HPDE6-E6E7 (cell line): ENCODE measurements at regions not wholly inside any gene's neighbourhood (a gene's known extent, or its start where the extent isn't known, plus 50 kb on each side); places are given as distances from the start of the nearest gene placed in this dataset.
"Not testable (repeated sequence)": the region's sequence is repeated elsewhere in the genome, so short reads cannot be mapped to it uniquely, and the experiment has no call there.

Experiments used
- DNase-seq: peaks from one replicate; pipeline ENCODE4 v3.0.0; 2011; ENCODE audit warnings: missing footprints; ENCODE audit errors: extremely low spot score

- DNase-seq = no peak
These were observed 910.2 kb downstream of the TAF11L14 start for GRCh38 chr5:18544421-18544820.

- DNase-seq = no peak
These were observed 912.3 kb downstream of the TAF11L14 start for GRCh38 chr5:18546591-18546990.

- DNase-seq = no peak
These were observed 917.5 kb downstream of the TAF11L14 start for GRCh38 chr5:18551716-18552115.

- peak; percentile 27 for DNase-seq
These were observed 919.0 kb downstream of the TAF11L14 start for GRCh38 chr5:18553269-18553668.

- DNase-seq = no peak
These were observed 926.3 kb downstream of the TAF11L14 start for GRCh38 chr5:18560602-18561001.

GRCh38 chr5:18563853-18564252 lies 929.6 kb downstream of the TAF11L14 start:
- DNase-seq = no peak

GRCh38 chr5:18566671-18567070 lies 932.4 kb downstream of the TAF11L14 start:
- no peak for DNase-seq

GRCh38 chr5:18576586-18576985 lies 942.3 kb downstream of the TAF11L14 start:
- DNase-seq = no peak

- DNase-seq = no peak
These were observed 966.9 kb downstream of the TAF11L14 start for GRCh38 chr5:18601185-18601584.

GRCh38 chr5:18602402-18602801 lies 968.1 kb downstream of the TAF11L14 start:
- no peak for DNase-seq

- no peak for DNase-seq
These were observed 970.9 kb downstream of the TAF11L14 start for GRCh38 chr5:18605186-18605585.

GRCh38 chr5:18607570-18607969 lies 973.3 kb downstream of the TAF11L14 start:
- DNase-seq = no peak

GRCh38 chr5:18617191-18617590 lies 982.9 kb downstream of the TAF11L14 start:
- not testable (repeated sequence) for DNase-seq

- DNase-seq = no peak
These were observed 996.3 kb downstream of the TAF11L14 start for GRCh38 chr5:18630458-18631045.

GRCh38 chr5:18652404-18653215 lies 1018.4 kb downstream of the TAF11L14 start:
- DNase-seq = no peak

- no peak for DNase-seq
These were observed 1019.0 kb downstream of the TAF11L14 start for GRCh38 chr5:18653216-18653752.

GRCh38 chr5:18660511-18660910 lies 1026.3 kb downstream of the TAF11L14 start:
- no peak for DNase-seq

GRCh38 chr5:18662231-18662630 lies 1028.0 kb downstream of the TAF11L14 start:
- DNase-seq = no peak

- DNase-seq = not testable (repeated sequence)
These were observed 1040.0 kb downstream of the TAF11L14 start for GRCh38 chr5:18674212-18674611.

GRCh38 chr5:18675041-18675440 lies 1040.8 kb downstream of the TAF11L14 start:
- no peak for DNase-seq

- no peak for DNase-seq
These were observed 1052.0 kb downstream of the TAF11L14 start for GRCh38 chr5:18686253-18686652.

- no peak for DNase-seq
These were observed 1053.2 kb downstream of the TAF11L14 start for GRCh38 chr5:18687429-18687828.

- no peak for DNase-seq
These were observed 1065.4 kb downstream of the TAF11L14 start for GRCh38 chr5:18699681-18700080.
